ENCODE measurements at regions not wholly inside any gene's neighbourhood (a gene's known extent, or its start where the extent isn't known, plus 50 kb on each side); places are given as distances from the start of the nearest gene placed in this dataset.
A peak's percentile ranks its signal among the peaks of the same experiment; 100 is the strongest.

GRCh38 chr4:38449506-38450174 lies 214.4 kb upstream of the KLF3 start (continued):
- TF ChIP-seq ZNF180 (CRISPR knock-in tag; IDR thresholded peaks at IDR 0.05; ENCODE audit: borderline replicate concordance, low read depth) = no peak
- TF ChIP-seq ZNF792 (CRISPR knock-in tag; IDR thresholded peaks at IDR 0.05) = no peak
- TF ChIP-seq MAFG (CRISPR knock-in tag; IDR thresholded peaks at IDR 0.05) = no peak
- no peak for TF ChIP-seq ZNF512 (CRISPR knock-in tag; IDR thresholded peaks at IDR 0.05)
- no peak for TF ChIP-seq ZNF639 (CRISPR knock-in tag; conservative IDR thresholded peaks at IDR 0.05)
- peak; percentile 7; the same call in 1 of the 2 replicates for TF ChIP-seq ETV5 (CRISPR knock-in tag; IDR thresholded peaks at IDR 0.05; ENCODE audit: borderline replicate concordance)
- TF ChIP-seq ZFX (CRISPR knock-in tag; IDR thresholded peaks at IDR 0.05; ENCODE audit: low read depth) = no peak
- no peak for TF ChIP-seq PHF5A (CRISPR knock-in tag; IDR thresholded peaks at IDR 0.05; ENCODE audit: low read depth, unreplicated experiment)
- TF ChIP-seq LBX2 (CRISPR knock-in tag; IDR thresholded peaks at IDR 0.05; ENCODE audit: borderline replicate concordance) = no peak
- no peak for TF ChIP-seq AGO1 (IDR thresholded peaks at IDR 0.05; ENCODE audit: low read depth, low read length, poor library complexity, severe bottlenecking)
- 0 out of 2 replicates have a peak, but pooled peaks have one; percentile 12 for TF ChIP-seq BCL6 (CRISPR knock-in tag; IDR thresholded peaks at IDR 0.05)
- 0 out of 2 replicates have a peak, but pooled peaks have one; percentile 12 for TF ChIP-seq HOXA3 (CRISPR knock-in tag; IDR thresholded peaks at IDR 0.05)
- TF ChIP-seq JDP2 (CRISPR knock-in tag; IDR thresholded peaks at IDR 0.05; ENCODE audit: borderline replicate concordance) = no peak
- TF ChIP-seq THAP7 (CRISPR knock-in tag; IDR thresholded peaks at IDR 0.05) = no peak
- TF ChIP-seq ZNF589 (CRISPR knock-in tag; conservative IDR thresholded peaks at IDR 0.05) = no peak
- no peak for TF ChIP-seq ZFP62 (CRISPR knock-in tag; IDR thresholded peaks at IDR 0.05)
- no peak for TF ChIP-seq ZFP82 (CRISPR knock-in tag; IDR thresholded peaks at IDR 0.05; ENCODE audit: borderline replicate concordance)
- TF ChIP-seq BRF2 (CRISPR knock-in tag; IDR thresholded peaks at IDR 0.05) = no peak
- TF ChIP-seq PITX1 (CRISPR knock-in tag; IDR thresholded peaks at IDR 0.05) = no peak
- TF ChIP-seq HNF4A (CRISPR knock-in tag; IDR thresholded peaks at IDR 0.05) = peak; percentile 38
- TF ChIP-seq PLSCR1 (CRISPR knock-in tag; IDR thresholded peaks at IDR 0.05; ENCODE audit: borderline replicate concordance) = no peak
- TF ChIP-seq ZKSCAN5 (CRISPR knock-in tag; IDR thresholded peaks at IDR 0.05) = no peak
- no peak for TF ChIP-seq ZFP36L2 (CRISPR knock-in tag; IDR thresholded peaks at IDR 0.05)
- TF ChIP-seq SUZ12 (IDR thresholded peaks at IDR 0.05; ENCODE audit: low read depth, low read length) = no peak
- TF ChIP-seq HDAC1 (CRISPR knock-in tag; IDR thresholded peaks at IDR 0.05) = 0 out of 2 replicates have a peak, but pooled peaks have one; percentile 19
- no peak for TF ChIP-seq PRMT3 (CRISPR knock-in tag; IDR thresholded peaks at IDR 0.05; ENCODE audit: borderline replicate concordance, low read depth)
